HG02571 (cell line): ENCODE measurements at regions not wholly inside any gene's neighbourhood (a gene's known extent, or its start where the extent isn't known, plus 50 kb on each side); places are given as distances from the start of the nearest gene placed in this dataset.

Source experiments
- ATAC-seq: cut with Tn5 transposase; IDR thresholded peaks from one replicate; pipeline ENCODE4 v1.9.1; 2021; ENCODE audit warnings: mild to moderate bottlenecking, moderate library complexity; ENCODE audit not compliant: unreplicated experiment

GRCh38 chr14:98229656-98230366 lies 1042.2 kb downstream of the BCL11B start:
- ATAC-seq, result no peak

GRCh38 chr14:98230411-98230810 lies 1041.6 kb downstream of the BCL11B start:
- no peak for ATAC-seq

GRCh38 chr14:98231210-98231609 lies 1040.8 kb downstream of the BCL11B start:
- no peak for ATAC-seq

GRCh38 chr14:98233656-98234055 lies 1038.3 kb downstream of the BCL11B start:
- ATAC-seq, result no peak

GRCh38 chr14:98234208-98234607 lies 1037.8 kb downstream of the BCL11B start:
- ATAC-seq, result no peak

GRCh38 chr14:98236314-98236713 lies 1035.7 kb downstream of the BCL11B start:
- no peak for ATAC-seq

GRCh38 chr14:98237939-98238338 lies 1034.1 kb downstream of the BCL11B start:
- no peak for ATAC-seq

- no peak for ATAC-seq
Measured at GRCh38 chr14:98240376-98240775, 1031.6 kb downstream of the BCL11B start.

GRCh38 chr14:98242903-98243302 lies 1029.1 kb downstream of the BCL11B start:
- ATAC-seq, result no peak

- no peak for ATAC-seq
Measured at GRCh38 chr14:98243332-98243731, 1028.7 kb downstream of the BCL11B start.

- ATAC-seq, result no peak
Measured at GRCh38 chr14:98244162-98244948, 1027.6 kb downstream of the BCL11B start.

GRCh38 chr14:98244966-98245569 lies 1026.9 kb downstream of the BCL11B start:
- no peak for ATAC-seq

GRCh38 chr14:98249057-98249456 lies 1022.9 kb downstream of the BCL11B start:
- ATAC-seq, result no peak

GRCh38 chr14:98249476-98249875 lies 1022.5 kb downstream of the BCL11B start:
- no peak for ATAC-seq

GRCh38 chr14:98252820-98253219 lies 1019.2 kb downstream of the BCL11B start:
- no peak for ATAC-seq

- ATAC-seq, result no peak
Measured at GRCh38 chr14:98259881-98260280, 1012.1 kb downstream of the BCL11B start.

GRCh38 chr14:98262566-98262965 lies 1009.4 kb downstream of the BCL11B start:
- ATAC-seq, result no peak

- ATAC-seq, result no peak
Measured at GRCh38 chr14:98269533-98269932, 1002.5 kb downstream of the BCL11B start.

GRCh38 chr14:98270201-98270600 lies 1001.8 kb downstream of the BCL11B start:
- ATAC-seq, result no peak

GRCh38 chr14:98274596-98274995 lies 997.4 kb downstream of the BCL11B start:
- ATAC-seq, result no peak

GRCh38 chr14:98278800-98279199 lies 993.2 kb downstream of the BCL11B start:
- ATAC-seq, result no peak

- ATAC-seq, result no peak
Measured at GRCh38 chr14:98280436-98280835, 991.6 kb downstream of the BCL11B start.
